OCI-LY1 (cell line): ENCODE measurements at regions not wholly inside any gene's neighbourhood (a gene's known extent, or its start where the extent isn't known, plus 50 kb on each side); places are given as distances from the start of the nearest gene placed in this dataset.

ENCODE experiments used
- H2AFZ ChIP-seq: fragments of 200-600 bp; sonication (generic), shearing (Covaris generic); 2 replicates; pipeline ENCODE4 v1.6.0; 2014; ENCODE audit warnings: antibody characterized with exemption, mild to moderate bottlenecking, low read length
- H3F3A ChIP-seq: fragments of 200-600 bp; sonication (generic), shearing (Covaris generic); 2 replicates; pipeline ENCODE4 v1.6.0; 2014; ENCODE audit warnings: mild to moderate bottlenecking, antibody characterized with exemption, low read length, moderate library complexity; ENCODE audit not compliant: insufficient read depth
- H3K27ac ChIP-seq: fragments of 200-600 bp; sonication (generic); 2 replicates; pipeline ENCODE4 v1.5.1; 2014; ENCODE audit warnings: low read length, mixed run types, mild to moderate bottlenecking, low read depth; ENCODE audit not compliant: poor library complexity, severe bottlenecking
- H3K27me3 ChIP-seq: fragments of 200-600 bp; sonication (generic); 2 replicates; pipeline ENCODE4 v1.6.0; 2014; ENCODE audit warnings: antibody characterized with exemption, mild to moderate bottlenecking, low read length, moderate library complexity; ENCODE audit not compliant: insufficient read depth
- H3K36me3 ChIP-seq: fragments of 200-600 bp; sonication (generic); 2 replicates; pipeline ENCODE4 v1.6.1; 2014; ENCODE audit warnings: mild to moderate bottlenecking, antibody characterized with exemption, low read length, moderate library complexity, mixed read lengths; ENCODE audit not compliant: insufficient read depth
- H3K4me1 ChIP-seq: fragments of 200-600 bp; sonication (generic); 2 replicates; pipeline ENCODE4 v1.5.1; 2014; ENCODE audit warnings: mild to moderate bottlenecking, low read length, moderate library complexity; ENCODE audit not compliant: insufficient read depth, severe bottlenecking
- H3K4me2 ChIP-seq: fragments of 200-600 bp; sonication (generic), shearing (Covaris generic); 2 replicates; pipeline ENCODE4 v1.6.1; 2014; ENCODE audit warnings: low read length
- H3K4me3 ChIP-seq: fragments of 200-600 bp; sonication (generic); 2 replicates; pipeline ENCODE4 v1.5.1; 2014; ENCODE audit warnings: low read length, low read depth, mild to moderate bottlenecking, mixed read lengths; ENCODE audit not compliant: poor library complexity, severe bottlenecking
- H3K79me2 ChIP-seq: fragments of 200-600 bp; shearing (Covaris generic); 2 replicates; pipeline ENCODE4 v1.6.1; 2016; ENCODE audit warnings: mixed run types, low read length, mixed read lengths; ENCODE audit not compliant: insufficient read depth
- H3K9ac ChIP-seq: fragments of 200-600 bp; sonication (generic), shearing (Covaris generic); 2 replicates; pipeline ENCODE4 v1.6.1; 2014; ENCODE audit warnings: mild to moderate bottlenecking, low read length, mixed read lengths
- H3K9me2 ChIP-seq: fragments of 200-600 bp; sonication (generic), shearing (Covaris generic); 2 replicates; pipeline ENCODE4 v1.6.1; 2014; ENCODE audit warnings: low read depth, mild to moderate bottlenecking, low read length, mixed read lengths
- H3K9me3 ChIP-seq: fragments of 200-600 bp; shearing (Covaris generic); 2 replicates; pipeline ENCODE4 v1.6.1; 2014; ENCODE audit warnings: low read length, mixed read lengths
- H4K20me1 ChIP-seq: fragments of 200-600 bp; sonication (generic), shearing (Covaris generic); 2 replicates; pipeline ENCODE4 v1.6.0; 2016; ENCODE audit warnings: mild to moderate bottlenecking, low read length; ENCODE audit not compliant: insufficient read depth
- CTCF ChIP-seq: fragments of 200-600 bp; sonication (generic), shearing (Covaris generic); IDR thresholded peaks from 2 replicates; pipeline ENCODE4 v1.5.1; 2017; ENCODE audit warnings: mild to moderate bottlenecking, antibody characterized with exemption, low read length, moderate library complexity, mixed read lengths
- EZH2 ChIP-seq: fragments of 200-600 bp; sonication (generic), shearing (Covaris generic); IDR thresholded peaks from 2 replicates; pipeline ENCODE4 v1.8.0; 2017; ENCODE audit warnings: borderline replicate concordance, mixed run types, mild to moderate bottlenecking, antibody characterized with exemption, low read length, moderate library complexity, mixed read lengths

GRCh38 chr2:143964891-143965290 is 555.0 kb downstream of the ZEB2 start:
- H3K9me2 ChIP-seq, result no peaks in the 10 kb centered on the region
- H3K4me3 ChIP-seq, result no peak overlapping the region
- no peaks in the 10 kb centered on the region for H3K4me1 ChIP-seq
- H3F3A ChIP-seq, result no peaks in the 10 kb centered on the region
- no peak overlapping the region for H2AFZ ChIP-seq
- H3K36me3 ChIP-seq, result no peaks in the 10 kb centered on the region; the same call in 1 of the 2 replicates
- no peak overlapping the region for H3K9ac ChIP-seq
- H3K9me3 ChIP-seq, result no peaks in the 10 kb centered on the region
- TF ChIP-seq CTCF, result no peak
- no peak for TF ChIP-seq EZH2
- H3K79me2 ChIP-seq, result no peaks in the 10 kb centered on the region
- H3K27ac ChIP-seq, result no peak overlapping the region
- no peak overlapping the region for H3K4me2 ChIP-seq
- no peaks in the 10 kb centered on the region for H3K27me3 ChIP-seq
- H4K20me1 ChIP-seq, result no peaks in the 10 kb centered on the region

- Histone ChIP-seq H3K9me2 (no peaks in the 10 kb centered on the region), H3K27me3 (no peaks in the 10 kb centered on the region), H3K27ac (no peak overlapping the region), H3K36me3 (no peaks in the 10 kb centered on the region; the same call in 1 of the 2 replicates), H3K4me2 (no peak overlapping the region), H3K4me1 (no peaks in the 10 kb centered on the region), H3K79me2 (no peaks in the 10 kb centered on the region), H3F3A (no peaks in the 10 kb centered on the region), H3K9me3 (no peaks in the 10 kb centered on the region), H3K9ac (no peak overlapping the region), H4K20me1 (no peaks in the 10 kb centered on the region), H2AFZ (no peak overlapping the region), H3K4me3 (no peak overlapping the region)
- TF ChIP-seq EZH2 (no peak), CTCF (no peak)
Measured at GRCh38 chr2:143960177-143960576, 559.7 kb downstream of the ZEB2 start.

- Histone ChIP-seq H3K27ac (no peak overlapping the region), H3K4me1 (no peaks in the 10 kb centered on the region)
- no peak for TF ChIP-seq EZH2
- TF ChIP-seq CTCF, result no peak
Measured at GRCh38 chr2:143957321-143957720, 562.6 kb downstream of the ZEB2 start.

More at GRCh38 chr2:143957321-143957720, 562.6 kb downstream of the ZEB2 start:
- Histone ChIP-seq H3K79me2 (no peaks in the 10 kb centered on the region), H3K4me2 (no peak overlapping the region), H4K20me1 (no peaks in the 10 kb centered on the region), H3K4me3 (no peak overlapping the region), H2AFZ (no peak overlapping the region), H3K9me2 (no peaks in the 10 kb centered on the region), H3F3A (no peaks in the 10 kb centered on the region), H3K27me3 (no peaks in the 10 kb centered on the region), H3K9ac (no peak overlapping the region), H3K36me3 (no peaks in the 10 kb centered on the region; the same call in 1 of the 2 replicates), H3K9me3 (no peaks in the 10 kb centered on the region)
